HG03045 (cell line): ENCODE measurements at regions not wholly inside any gene's neighbourhood (a gene's known extent, or its start where the extent isn't known, plus 50 kb on each side); places are given as distances from the start of the nearest gene placed in this dataset.

Experiments
- ATAC-seq: cut with Tn5 transposase; IDR thresholded peaks from one replicate; pipeline ENCODE4 v1.9.1; 2021; ENCODE audit warnings: mild to moderate bottlenecking, moderate library complexity; ENCODE audit not compliant: unreplicated experiment

GRCh38 chr13:31853643-31854326 lies 114.5 kb downstream of the RXFP2 start:
- no peak for ATAC-seq

- no peak for ATAC-seq
Observed at GRCh38 chr13:31859571-31859970, 120.2 kb downstream of the RXFP2 start.

DNA sequence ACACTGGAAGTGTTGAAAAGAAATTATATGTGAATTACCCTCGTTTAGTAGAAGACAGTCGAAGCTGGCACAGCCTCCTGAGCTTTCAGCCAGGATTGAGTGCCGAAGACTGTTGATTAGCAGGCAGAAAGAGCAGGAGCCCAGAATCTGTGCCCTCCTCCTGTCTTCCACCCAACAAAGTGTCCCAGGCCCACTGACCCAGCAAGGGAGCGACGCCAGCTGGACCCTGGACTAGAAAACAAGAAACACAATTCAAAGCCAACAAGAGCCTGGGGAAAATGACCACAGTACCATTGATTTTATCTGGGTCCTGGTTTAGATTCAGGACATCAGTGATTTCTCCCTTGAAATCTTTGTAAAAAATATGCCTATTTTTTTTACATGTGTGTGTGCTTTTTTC lies 120.7 kb downstream of the RXFP2 start:
- ATAC-seq: no peak

GRCh38 chr13:31862828-31863227 lies 123.5 kb downstream of the RXFP2 start:
- no peak for ATAC-seq

DNA sequence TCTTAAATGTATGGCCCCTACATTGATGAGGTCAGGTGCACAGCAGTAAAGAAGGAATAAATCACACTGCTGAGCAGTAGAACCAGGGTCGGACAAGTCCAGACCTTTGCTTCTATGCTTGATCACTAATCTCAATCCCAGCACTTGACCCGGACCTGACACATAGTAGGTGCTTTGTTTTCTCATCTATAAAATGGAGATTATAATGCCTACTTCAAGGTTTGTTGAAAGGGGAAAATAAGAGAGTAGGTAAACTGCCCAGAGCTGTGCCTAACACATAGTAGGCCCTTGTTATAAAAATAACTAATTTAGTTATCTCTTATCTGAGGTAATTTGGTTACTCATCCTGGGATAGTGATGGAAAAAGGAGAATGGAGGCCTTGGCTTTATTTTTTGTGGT lies 125.0 kb downstream of the RXFP2 start:
- no peak for ATAC-seq

DNA sequence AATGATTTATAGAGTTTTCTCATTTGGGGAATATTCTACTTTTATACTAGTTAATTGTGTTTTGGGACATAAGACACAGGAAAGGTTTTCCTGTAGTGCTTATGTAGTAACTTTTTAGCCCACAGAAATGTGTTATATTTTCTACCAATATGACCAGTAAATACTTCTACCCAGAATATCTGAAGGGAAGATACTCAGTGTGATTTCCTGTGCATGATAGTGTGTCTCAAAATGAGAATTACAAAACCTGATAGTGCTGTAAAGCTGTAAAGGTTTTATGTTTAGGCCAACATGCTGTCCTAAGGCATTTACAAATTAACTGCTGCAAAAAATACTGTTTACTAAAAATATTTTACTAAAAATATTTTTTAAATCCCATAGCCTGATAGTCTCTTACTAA lies 126.8 kb downstream of the RXFP2 start:
- no peak for ATAC-seq

DNA sequence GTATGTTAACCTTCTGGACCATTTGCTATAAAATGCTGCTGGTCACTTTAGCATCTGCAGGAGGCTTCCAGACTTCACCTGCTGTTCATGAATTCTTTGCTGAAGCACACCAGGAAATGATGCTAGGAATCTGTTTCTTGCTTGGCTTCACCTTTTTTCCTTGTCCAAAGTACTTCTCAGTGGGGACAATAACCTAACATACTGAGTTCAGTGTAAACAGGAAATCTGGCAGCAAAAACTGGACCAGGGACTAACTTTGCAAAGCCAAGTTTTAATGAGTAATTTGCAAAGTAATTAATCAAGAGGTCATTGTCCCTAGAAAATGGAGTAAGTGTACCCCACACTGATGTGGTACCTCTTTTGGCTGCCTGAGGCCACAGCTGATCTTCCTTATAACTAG lies 128.4 kb downstream of the RXFP2 start:
- ATAC-seq: no peak

GRCh38 chr13:31869582-31869981 lies 130.3 kb downstream of the RXFP2 start:
- ATAC-seq: no peak

DNA sequence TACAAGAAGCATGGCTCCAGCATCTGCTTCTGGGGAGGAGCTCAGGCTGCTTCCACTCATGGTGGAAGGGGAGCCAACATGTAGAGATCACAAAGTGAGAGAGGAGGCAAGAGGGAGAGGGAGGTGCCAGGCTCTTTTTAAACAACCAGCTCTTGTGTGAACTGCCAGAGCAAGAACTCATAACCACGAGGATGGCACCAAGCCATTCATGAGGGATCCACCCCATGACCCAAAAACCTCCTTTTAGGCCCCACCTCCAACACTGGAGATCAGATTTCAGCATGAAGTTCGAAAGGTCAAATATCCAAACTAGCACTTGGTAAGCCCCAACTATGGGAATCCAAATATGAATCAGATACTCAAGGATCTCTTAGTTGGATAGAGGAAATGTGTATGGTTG lies 131.2 kb downstream of the RXFP2 start:
- ATAC-seq: no peak

- no peak for ATAC-seq
Observed at GRCh38 chr13:31873145-31873544, 133.8 kb downstream of the RXFP2 start.

DNA sequence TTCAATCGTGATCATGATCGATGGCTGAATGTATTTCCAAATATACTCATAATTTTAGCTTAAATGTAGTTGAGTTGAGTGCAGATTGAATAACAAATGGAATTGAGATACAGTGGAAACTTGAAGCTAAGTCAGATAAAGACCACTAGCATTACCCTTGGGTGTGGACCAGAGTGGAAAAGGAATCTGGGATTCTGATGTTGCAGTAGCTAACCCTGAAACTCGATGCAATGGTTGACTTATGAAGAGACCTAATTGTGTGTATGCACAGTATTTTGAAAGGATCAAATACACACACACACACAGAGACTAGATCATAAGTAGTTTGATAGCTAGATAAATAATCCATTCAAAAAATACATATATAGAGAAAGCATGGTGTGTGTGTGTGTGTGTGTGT lies 135.8 kb downstream of the RXFP2 start:
- no peak for ATAC-seq

DNA sequence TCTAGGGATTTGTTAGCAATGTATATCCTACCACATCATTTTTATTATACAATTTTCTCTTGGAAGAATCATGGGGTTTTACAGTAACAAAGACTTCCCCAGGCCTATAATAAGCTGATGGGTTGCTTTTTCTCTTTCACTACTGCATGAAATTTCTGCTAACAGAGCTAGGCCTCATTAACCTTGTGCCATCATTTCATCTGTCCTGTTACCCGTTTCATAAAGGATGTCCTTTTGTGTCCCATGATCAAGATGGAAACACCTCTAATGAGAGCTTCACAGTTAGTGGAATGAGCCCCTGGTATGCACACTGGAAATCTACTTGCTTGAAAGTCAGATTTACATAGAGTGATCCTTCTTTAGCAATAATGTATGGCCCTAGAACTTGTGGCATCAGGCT lies 138.7 kb downstream of the RXFP2 start:
- ATAC-seq: no peak

DNA sequence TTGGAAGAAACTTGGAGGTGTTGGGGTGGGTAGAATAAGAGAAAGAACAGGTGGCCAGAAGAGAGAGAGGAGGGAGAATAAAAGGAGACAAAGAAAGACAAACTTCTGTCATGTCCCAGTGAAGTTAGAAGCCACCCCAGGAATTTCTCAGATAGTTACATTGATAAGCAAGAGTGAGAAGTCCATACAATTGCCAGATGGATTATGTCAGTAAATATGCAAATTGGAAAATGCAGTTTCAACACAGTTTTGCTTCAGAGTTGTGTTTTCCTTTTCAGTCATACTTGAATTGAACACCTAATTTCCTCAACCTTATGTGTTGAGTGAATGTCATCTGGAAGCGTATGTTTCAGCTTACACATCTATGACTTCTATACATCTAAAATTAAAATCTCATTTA lies 139.2 kb downstream of the RXFP2 start:
- ATAC-seq: no peak

DNA sequence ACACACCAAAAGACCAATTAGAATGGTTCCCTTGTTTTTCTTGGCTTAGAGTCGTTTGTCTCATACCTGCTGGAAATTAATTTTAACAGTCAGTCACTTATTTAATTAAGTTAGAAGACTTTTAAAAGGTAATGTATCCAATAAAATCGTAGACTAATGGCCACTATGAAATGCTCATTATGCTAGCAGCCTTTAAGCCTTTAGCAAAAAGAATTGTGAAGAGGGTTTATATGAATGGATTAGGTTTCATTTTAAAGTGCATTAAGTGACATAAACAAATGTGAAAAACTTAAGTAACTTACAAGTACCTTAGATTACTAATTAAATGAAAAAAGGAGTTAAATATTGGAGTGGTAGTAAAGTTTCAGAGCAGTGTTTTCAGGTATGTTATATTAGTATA lies 139.6 kb downstream of the RXFP2 start:
- ATAC-seq: no peak

- no peak for ATAC-seq
Observed at GRCh38 chr13:31880851-31881494, 141.6 kb downstream of the RXFP2 start.

DNA sequence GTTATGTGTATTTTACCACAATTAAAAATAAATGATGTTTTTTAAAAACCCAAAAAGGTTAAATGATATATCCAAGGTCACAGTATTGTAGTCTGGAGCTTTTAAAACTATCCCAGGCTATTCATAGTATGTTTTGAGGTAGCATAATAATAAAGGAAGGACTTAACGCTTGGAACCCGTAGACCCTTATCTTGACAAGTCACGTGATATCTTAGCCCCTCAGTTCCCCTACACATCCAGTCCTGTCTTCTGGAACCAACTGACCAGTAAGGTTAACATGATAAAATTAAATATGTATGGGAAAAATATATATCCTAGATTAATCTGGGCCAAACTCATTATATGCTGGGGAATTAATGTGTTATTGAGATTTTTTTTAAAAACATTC lies 142.2 kb downstream of the RXFP2 start:
- no peak for ATAC-seq

- ATAC-seq: no peak
Observed at GRCh38 chr13:31882794-31883193, 143.5 kb downstream of the RXFP2 start.

DNA sequence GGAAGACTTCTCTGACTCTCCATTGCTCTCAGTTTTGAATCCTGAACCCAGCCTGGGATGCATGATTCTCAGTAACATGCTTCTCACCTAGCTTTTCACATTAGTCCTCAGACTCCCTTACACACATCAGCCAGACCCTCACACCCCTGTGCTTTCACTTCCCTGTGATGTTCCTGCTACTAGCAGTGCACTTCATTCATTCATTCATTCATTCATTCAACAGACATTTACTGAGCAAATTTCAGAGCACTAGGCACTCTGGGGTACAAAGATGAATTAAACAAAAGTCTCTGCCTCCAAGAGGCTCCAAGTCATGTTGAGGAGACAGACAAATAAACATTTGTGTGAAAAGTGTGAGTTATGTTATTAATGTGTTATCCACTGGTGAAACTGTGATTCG lies 145.2 kb downstream of the RXFP2 start:
- no peak for ATAC-seq

- no peak for ATAC-seq
Observed at GRCh38 chr13:31885994-31886393, 145.6 kb upstream of the FRY start.

GRCh38 chr13:31887286-31887685 lies 144.3 kb upstream of the FRY start:
- ATAC-seq: no peak

DNA sequence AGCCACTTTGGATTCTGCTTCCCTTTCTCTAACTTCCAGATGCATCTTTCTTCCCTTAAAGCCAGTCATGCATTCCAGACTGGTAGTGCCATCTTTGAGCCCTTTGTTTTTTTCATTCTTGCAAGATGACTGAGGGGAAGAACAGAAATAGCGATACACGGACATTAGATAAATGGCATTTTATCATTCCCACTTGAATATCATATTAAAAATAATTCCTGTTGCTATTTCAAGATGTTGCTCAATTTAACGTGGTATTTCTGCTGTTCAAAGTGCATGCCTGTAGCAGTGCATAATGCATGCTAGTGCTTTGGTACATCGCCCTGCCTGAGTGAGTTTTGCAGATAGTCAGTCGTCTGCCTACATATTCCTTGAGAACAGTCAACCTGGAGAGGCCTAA lies 140.6 kb upstream of the FRY start:
- no peak for ATAC-seq

GRCh38 chr13:31891472-31891871 lies 140.1 kb upstream of the FRY start:
- no peak for ATAC-seq

GRCh38 chr13:31894931-31895330 lies 136.6 kb upstream of the FRY start:
- ATAC-seq: no peak
